Endothelial cell of umbilical vein (primary cell): ENCODE measurements at regions not wholly inside any gene's neighbourhood (a gene's known extent, or its start where the extent isn't known, plus 50 kb on each side); places are given as distances from the start of the nearest gene placed in this dataset.

ENCODE experiments used
- BruUV-seq: library from RNA; stranded (reverse); fragments of 400-500 nt; replicated peaks from 2 replicates; lab custom pipeline; 2021; lab: Mats Ljungman, UMichigan
- CTCF ChIA-PET: fragments of 300-600, 350-600 bp; sonication (Branson Sonifier 250); formaldehyde crosslinking; loops from one replicate; lab custom pipeline; 2021; ENCODE audit warnings: antibody characterized with exemption, inconsistent platforms; lab: Charles Lee
- POLR2A ChIA-PET: fragments of 300-600, 350-600 bp; sonication (Branson Sonifier 250); formaldehyde crosslinking; loops from one replicate; lab custom pipeline; 2021; ENCODE audit warnings: antibody characterized with exemption, inconsistent platforms; lab: Charles Lee
- DNase-seq: peaks from one replicate; pipeline ENCODE4 v3.0.0-alpha.2; 2011; ENCODE audit warnings: low read depth, low spot score
- FAIRE-seq: peaks from 2 replicates; lab custom pipeline; 2011; peaks lifted over from hg19 to GRCh38; lab: Jason Lieb, UNC
- H2AFZ ChIP-seq: 2 replicates; pipeline ENCODE4 v1.6.0; 2012; ENCODE audit warnings: low read depth, low read length, control low read depth, inconsistent platforms
- H3K27ac ChIP-seq: 2 replicates; pipeline ENCODE4 v1.5.1; 2011; ENCODE audit warnings: low read depth, mild to moderate bottlenecking, control low read depth, low read length, moderate library complexity; ENCODE audit not compliant: insufficient read depth
- H3K27me3 ChIP-seq, 2 experiments: 2 replicates each; pipeline versions ENCODE4 v1.6.0 to v1.6.1; 2011; ENCODE audit warnings: low read length in 2 of 2, mixed read lengths in 1 of 2; ENCODE audit not compliant: control insufficient read depth in 2 of 2, insufficient read depth in 2 of 2
- H3K36me3 ChIP-seq, 2 experiments: 2 replicates in 1 of 2; 3 replicates in 1 of 2; pipeline ENCODE4 v1.5.1; 2011; ENCODE audit warnings: low read length in 2 of 2, mild to moderate bottlenecking in 1 of 2, moderate library complexity in 1 of 2; ENCODE audit not compliant: control insufficient read depth in 2 of 2, insufficient read depth in 2 of 2; ENCODE audit errors: extremely low read depth in 1 of 2
- H3K4me1 ChIP-seq: 3 replicates; pipeline ENCODE4 v1.5.1; 2011; ENCODE audit warnings: mild to moderate bottlenecking, low read length; ENCODE audit not compliant: control insufficient read depth, insufficient read depth; ENCODE audit errors: extremely low read depth
- H3K4me2 ChIP-seq: 2 replicates; pipeline ENCODE4 v1.6.1; 2011; ENCODE audit warnings: low read length, control low read depth, mixed read lengths; ENCODE audit not compliant: insufficient read depth
- H3K4me3 ChIP-seq, 3 experiments: fragments of 200-600 bp in 1 of 3; sonication (generic), shearing (Covaris generic) in 1 of 3; replicated peaks in 1 of 3; 2 replicates each; pipeline ENCODE4 v1.5.1; 2011 to 2016; ENCODE audit warnings: control low read depth in 3 of 3, low read length in 3 of 3, mild to moderate bottlenecking in 2 of 3, inconsistent platforms in 1 of 3, low read depth in 1 of 3, moderate library complexity in 1 of 3; ENCODE audit not compliant: insufficient read depth in 1 of 3
- H3K79me2 ChIP-seq: 2 replicates; pipeline ENCODE4 v1.6.0; 2012; ENCODE audit warnings: low read length, inconsistent platforms; ENCODE audit not compliant: control insufficient read depth, insufficient read depth
- H3K9ac ChIP-seq: replicated peaks from 2 replicates; pipeline ENCODE3; 2011; ENCODE audit warnings: low read length, control low read depth; ENCODE audit not compliant: insufficient read depth; ENCODE audit errors: extremely low read depth
- H3K9me1 ChIP-seq: replicated peaks from 3 replicates; pipeline ENCODE4 v1.6.0; 2011; ENCODE audit warnings: mild to moderate bottlenecking, low read length; ENCODE audit not compliant: control insufficient read depth, insufficient read depth; ENCODE audit errors: extremely low read depth
- H3K9me3 ChIP-seq: replicated peaks from 2 replicates; pipeline ENCODE4 v1.5.1; 2012; ENCODE audit warnings: low read length, inconsistent platforms; ENCODE audit not compliant: control insufficient read depth, insufficient read depth
- H4K20me1 ChIP-seq: replicated peaks from 2 replicates; pipeline ENCODE3; 2011; ENCODE audit warnings: mild to moderate bottlenecking, low read length; ENCODE audit not compliant: control insufficient read depth, insufficient read depth; ENCODE audit errors: extremely low read depth
- EZH2 ChIP-seq: IDR thresholded peaks from 2 replicates; pipeline ENCODE4 v1.6.1; 2012; ENCODE audit warnings: borderline replicate concordance, low read depth, mild to moderate bottlenecking, moderate library complexity, low read length, inconsistent platforms; ENCODE audit not compliant: severe bottlenecking
- FOS ChIP-seq: IDR thresholded peaks from 2 replicates; pipeline ENCODE4 v1.6.1; 2011; ENCODE audit warnings: mild to moderate bottlenecking, low read length, moderate library complexity, borderline replicate concordance; ENCODE audit not compliant: insufficient read depth
- GATA2 ChIP-seq: IDR thresholded peaks from 2 replicates; pipeline ENCODE4 v1.7.0; 2011; ENCODE audit warnings: low read depth, mild to moderate bottlenecking, moderate library complexity, mixed read lengths, low read length; ENCODE audit not compliant: insufficient read length, insufficient read depth
- JUN ChIP-seq: IDR thresholded peaks from 2 replicates; pipeline ENCODE4 v1.6.1; 2011; ENCODE audit warnings: borderline replicate concordance, low read depth; ENCODE audit not compliant: insufficient read length, insufficient read depth
- MYC ChIP-seq: IDR thresholded peaks from one replicate; pipeline ENCODE4 v1.6.1; 2011; ENCODE audit warnings: mild to moderate bottlenecking, low read depth, low read length
- POLR2A ChIP-seq: IDR thresholded peaks from 2 replicates; pipeline ENCODE4 v1.6.1; 2012; ENCODE audit warnings: low read depth, mild to moderate bottlenecking, control low read depth, low read length
- POLR2AphosphoS5 ChIP-seq: IDR thresholded peaks from 2 replicates; pipeline ENCODE4 v1.6.1; 2012; ENCODE audit warnings: low read depth, mild to moderate bottlenecking, control low read depth, low read length, moderate library complexity; ENCODE audit not compliant: insufficient read depth
- dilution Hi-C: fragments of 300-500 bp; cut with MboI; formaldehyde crosslinking; loops from one replicate; pipeline ENCODE4 v1.15.0; 2019; ENCODE audit warnings: low sequenced_read_pairs; ENCODE audit not compliant: extremely low pct_ligation_motif_present
- intact Hi-C: fragments of 100-400 bp; cut with micrococcal nuclease; formaldehyde crosslinking; loops from one replicate; pipeline ENCODE4 v1.10.0; 2022
- TF ChIP-seq, protein P1 (sequence below): IDR thresholded peaks from 2 replicates; pipeline ENCODE4 v1.6.1; 2011; ENCODE audit not compliant: insufficient read depth, insufficient read length
- TF ChIP-seq, protein P2 (sequence below), 2 donors: IDR thresholded peaks; 1 replicate in 1 of 2; 2 replicates in 1 of 2; pipeline ENCODE4 v1.5.1; 2011; ENCODE audit warnings: low read length in 2 of 2, mild to moderate bottlenecking in 2 of 2, moderate library complexity in 2 of 2, control low read depth in 1 of 2, inconsistent platforms in 1 of 2, low read depth in 1 of 2; ENCODE audit not compliant: insufficient read depth in 1 of 2; ENCODE audit errors: extremely low read depth in 1 of 2

DNA sequence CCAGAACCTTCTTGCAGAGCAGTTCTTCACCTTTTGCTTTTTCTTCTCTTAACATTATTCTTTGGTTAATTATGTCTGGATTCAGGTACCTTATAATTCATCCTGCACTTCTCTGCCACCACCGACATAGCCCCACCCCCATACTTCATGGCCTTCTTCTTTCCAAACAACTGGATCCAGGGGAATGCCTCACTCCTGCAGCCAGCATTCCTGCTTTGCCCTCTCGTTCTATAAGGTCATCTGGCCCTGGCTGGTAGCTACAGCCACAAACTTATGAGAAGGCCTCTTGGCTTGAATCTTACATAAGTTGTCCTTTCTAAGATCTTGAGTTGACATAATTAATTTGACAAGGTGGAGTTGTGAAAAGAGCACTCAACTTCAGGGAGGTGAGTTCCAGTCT lies 84.1 kb upstream of the FRY start:
- Histone ChIP-seq H3K9ac (no peak overlapping the region), H3K36me3 (no peaks in the 10 kb centered on the region), H3K9me3 (no peaks in the 10 kb centered on the region), H2AFZ (no peak overlapping the region), H3K4me1 (no peaks in the 10 kb centered on the region), H4K20me1 (no peaks in the 10 kb centered on the region), H3K9me1 (no peaks in the 10 kb centered on the region), H3K79me2 (no peaks in the 10 kb centered on the region), H3K27ac (no peak overlapping the region), H3K27me3 (peaks cover 0 to 2% of the 10 kb centered on the region in 2 experiments), H3K4me3 (no peak overlapping the region), H3K4me2 (no peak overlapping the region)
- BruUV-seq, result no TSS peak
- ChIA-PET CTCF (interaction anchor here (1.2 kb wide), 1 partner anchor 27 kb away, joined by 3 read pairs; no protein-coding TSS in a partner anchor), POLR2A (no interaction called here)
- intact Hi-C loops, result no loop called here
- no peak for DNase-seq
- no peak for FAIRE-seq
- dilution Hi-C loops, result no loop called here
- TF ChIP-seq EZH2 (no peak), POLR2A (no peak), MYC (no peak)

DNA sequence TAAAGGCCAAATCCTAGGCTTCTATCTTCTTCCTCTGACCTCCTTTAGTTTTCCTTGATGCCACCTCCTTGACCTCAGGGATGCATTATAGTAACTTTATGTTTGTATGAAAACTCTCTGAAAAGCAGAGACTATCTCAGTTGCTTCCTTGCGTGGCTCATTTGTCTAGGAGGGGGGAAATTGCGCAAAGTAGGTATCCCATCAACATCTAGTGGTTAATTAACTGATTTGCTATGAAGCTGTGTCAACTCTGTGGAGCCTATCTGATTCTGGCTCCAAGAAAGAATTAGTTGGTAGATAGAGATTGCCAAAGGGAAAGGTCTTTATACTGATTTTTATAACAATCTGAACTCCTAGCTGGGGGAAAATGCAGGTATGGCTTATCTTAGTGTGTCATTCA lies 82.1 kb upstream of the FRY start:
- DNase-seq (no peak), FAIRE-seq (no peak)
- Histone ChIP-seq H3K9me1 (no peaks in the 10 kb centered on the region), H3K27ac (no peak overlapping the region), H3K9me3 (no peaks in the 10 kb centered on the region), H3K4me1 (no peaks in the 10 kb centered on the region), H4K20me1 (no peaks in the 10 kb centered on the region), H2AFZ (no peak overlapping the region), H3K4me2 (no peak overlapping the region), H3K36me3 (no peaks in the 10 kb centered on the region), H3K27me3 (peaks cover 0 to 2% of the 10 kb centered on the region in 2 experiments), H3K9ac (no peak overlapping the region), H3K4me3 (no peak overlapping the region), H3K79me2 (no peaks in the 10 kb centered on the region)
- BruUV-seq, result no TSS peak
- dilution Hi-C loops, result no loop called here
- intact Hi-C loops, result no loop called here
- TF ChIP-seq FOS (no peak), GATA2 (no peak), POLR2A (no peak), EZH2 (no peak), MYC (no peak), JUN (no peak), POLR2AphosphoS5 (no peak)
- TF ChIP-seq, protein P1, sequence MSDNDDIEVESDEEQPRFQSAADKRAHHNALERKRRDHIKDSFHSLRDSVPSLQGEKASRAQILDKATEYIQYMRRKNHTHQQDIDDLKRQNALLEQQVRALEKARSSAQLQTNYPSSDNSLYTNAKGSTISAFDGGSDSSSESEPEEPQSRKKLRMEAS, result no peak
- TF ChIP-seq, protein P2, sequence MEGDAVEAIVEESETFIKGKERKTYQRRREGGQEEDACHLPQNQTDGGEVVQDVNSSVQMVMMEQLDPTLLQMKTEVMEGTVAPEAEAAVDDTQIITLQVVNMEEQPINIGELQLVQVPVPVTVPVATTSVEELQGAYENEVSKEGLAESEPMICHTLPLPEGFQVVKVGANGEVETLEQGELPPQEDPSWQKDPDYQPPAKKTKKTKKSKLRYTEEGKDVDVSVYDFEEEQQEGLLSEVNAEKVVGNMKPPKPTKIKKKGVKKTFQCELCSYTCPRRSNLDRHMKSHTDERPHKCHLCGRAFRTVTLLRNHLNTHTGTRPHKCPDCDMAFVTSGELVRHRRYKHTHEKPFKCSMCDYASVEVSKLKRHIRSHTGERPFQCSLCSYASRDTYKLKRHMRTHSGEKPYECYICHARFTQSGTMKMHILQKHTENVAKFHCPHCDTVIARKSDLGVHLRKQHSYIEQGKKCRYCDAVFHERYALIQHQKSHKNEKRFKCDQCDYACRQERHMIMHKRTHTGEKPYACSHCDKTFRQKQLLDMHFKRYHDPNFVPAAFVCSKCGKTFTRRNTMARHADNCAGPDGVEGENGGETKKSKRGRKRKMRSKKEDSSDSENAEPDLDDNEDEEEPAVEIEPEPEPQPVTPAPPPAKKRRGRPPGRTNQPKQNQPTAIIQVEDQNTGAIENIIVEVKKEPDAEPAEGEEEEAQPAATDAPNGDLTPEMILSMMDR (IDR thresholded peaks at IDR 0.05; ENCODE audit: extremely low read depth in 1 of 2, insufficient read depth in 1 of 2, low read depth in 1 of 2, low read length in 2 of 2), result no peak
- CTCF ChIA-PET, result no interaction called here
- POLR2A ChIA-PET, result no interaction called here
